ENCODE measurements at regions not wholly inside any gene's neighbourhood (a gene's known extent, or its start where the extent isn't known, plus 50 kb on each side); places are given as distances from the start of the nearest gene placed in this dataset.

DNA sequence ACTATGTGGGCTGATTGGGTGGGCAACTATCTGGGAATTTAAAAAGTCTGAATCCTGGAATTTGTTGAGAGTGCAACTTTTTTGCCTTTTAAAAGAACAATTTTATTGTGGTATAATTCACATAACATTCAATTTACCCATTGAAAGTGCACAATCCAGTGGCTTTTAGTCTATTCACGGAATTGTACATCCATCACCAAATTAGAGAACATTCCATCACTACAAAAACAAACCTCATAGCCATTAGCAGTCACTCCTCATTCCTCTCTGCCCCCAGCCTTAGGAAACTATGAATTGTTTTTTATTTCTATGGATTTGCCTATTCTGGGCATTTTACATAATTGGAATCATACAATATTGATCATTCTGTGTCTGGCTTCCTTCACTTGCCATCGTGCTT is 101.8 kb upstream of the ALDH1A3 start:
- TF ChIP-seq, protein P1, sequence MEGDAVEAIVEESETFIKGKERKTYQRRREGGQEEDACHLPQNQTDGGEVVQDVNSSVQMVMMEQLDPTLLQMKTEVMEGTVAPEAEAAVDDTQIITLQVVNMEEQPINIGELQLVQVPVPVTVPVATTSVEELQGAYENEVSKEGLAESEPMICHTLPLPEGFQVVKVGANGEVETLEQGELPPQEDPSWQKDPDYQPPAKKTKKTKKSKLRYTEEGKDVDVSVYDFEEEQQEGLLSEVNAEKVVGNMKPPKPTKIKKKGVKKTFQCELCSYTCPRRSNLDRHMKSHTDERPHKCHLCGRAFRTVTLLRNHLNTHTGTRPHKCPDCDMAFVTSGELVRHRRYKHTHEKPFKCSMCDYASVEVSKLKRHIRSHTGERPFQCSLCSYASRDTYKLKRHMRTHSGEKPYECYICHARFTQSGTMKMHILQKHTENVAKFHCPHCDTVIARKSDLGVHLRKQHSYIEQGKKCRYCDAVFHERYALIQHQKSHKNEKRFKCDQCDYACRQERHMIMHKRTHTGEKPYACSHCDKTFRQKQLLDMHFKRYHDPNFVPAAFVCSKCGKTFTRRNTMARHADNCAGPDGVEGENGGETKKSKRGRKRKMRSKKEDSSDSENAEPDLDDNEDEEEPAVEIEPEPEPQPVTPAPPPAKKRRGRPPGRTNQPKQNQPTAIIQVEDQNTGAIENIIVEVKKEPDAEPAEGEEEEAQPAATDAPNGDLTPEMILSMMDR (IDR thresholded peaks at IDR 0.05 in 2 of 3, conservative IDR thresholded peaks at IDR 0.05 in 1 of 3; ENCODE audit: control insufficient read depth in 2 of 3, extremely low read depth in 1 of 3, insufficient read depth in 1 of 3, low read depth in 3 of 3, low read length in 3 of 3): no peak
- TF ChIP-seq POLR2AphosphoS5 (IDR thresholded peaks at IDR 0.05; ENCODE audit: low read length) (no peak), CBX3 (IDR thresholded peaks at IDR 0.05; ENCODE audit: borderline replicate concordance, low read depth) (no peak), YY1 (IDR thresholded peaks at IDR 0.05; ENCODE audit: low read depth, low read length) (no peak), ZBED1 (IDR thresholded peaks at IDR 0.05; ENCODE audit: borderline replicate concordance) (no peak), EZH2 (IDR thresholded peaks at IDR 0.05; ENCODE audit: borderline replicate concordance, control insufficient read depth, low read depth, low read length) (no peak)
- TF ChIP-seq, protein P2, sequence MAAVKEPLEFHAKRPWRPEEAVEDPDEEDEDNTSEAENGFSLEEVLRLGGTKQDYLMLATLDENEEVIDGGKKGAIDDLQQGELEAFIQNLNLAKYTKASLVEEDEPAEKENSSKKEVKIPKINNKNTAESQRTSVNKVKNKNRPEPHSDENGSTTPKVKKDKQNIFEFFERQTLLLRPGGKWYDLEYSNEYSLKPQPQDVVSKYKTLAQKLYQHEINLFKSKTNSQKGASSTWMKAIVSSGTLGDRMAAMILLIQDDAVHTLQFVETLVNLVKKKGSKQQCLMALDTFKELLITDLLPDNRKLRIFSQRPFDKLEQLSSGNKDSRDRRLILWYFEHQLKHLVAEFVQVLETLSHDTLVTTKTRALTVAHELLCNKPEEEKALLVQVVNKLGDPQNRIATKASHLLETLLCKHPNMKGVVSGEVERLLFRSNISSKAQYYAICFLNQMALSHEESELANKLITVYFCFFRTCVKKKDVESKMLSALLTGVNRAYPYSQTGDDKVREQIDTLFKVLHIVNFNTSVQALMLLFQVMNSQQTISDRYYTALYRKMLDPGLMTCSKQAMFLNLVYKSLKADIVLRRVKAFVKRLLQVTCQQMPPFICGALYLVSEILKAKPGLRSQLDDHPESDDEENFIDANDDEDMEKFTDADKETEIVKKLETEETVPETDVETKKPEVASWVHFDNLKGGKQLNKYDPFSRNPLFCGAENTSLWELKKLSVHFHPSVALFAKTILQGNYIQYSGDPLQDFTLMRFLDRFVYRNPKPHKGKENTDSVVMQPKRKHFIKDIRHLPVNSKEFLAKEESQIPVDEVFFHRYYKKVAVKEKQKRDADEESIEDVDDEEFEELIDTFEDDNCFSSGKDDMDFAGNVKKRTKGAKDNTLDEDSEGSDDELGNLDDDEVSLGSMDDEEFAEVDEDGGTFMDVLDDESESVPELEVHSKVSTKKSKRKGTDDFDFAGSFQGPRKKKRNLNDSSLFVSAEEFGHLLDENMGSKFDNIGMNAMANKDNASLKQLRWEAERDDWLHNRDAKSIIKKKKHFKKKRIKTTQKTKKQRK (IDR thresholded peaks at IDR 0.05; ENCODE audit: low read depth, low read length): no peak
- TF ChIP-seq, protein P3, sequence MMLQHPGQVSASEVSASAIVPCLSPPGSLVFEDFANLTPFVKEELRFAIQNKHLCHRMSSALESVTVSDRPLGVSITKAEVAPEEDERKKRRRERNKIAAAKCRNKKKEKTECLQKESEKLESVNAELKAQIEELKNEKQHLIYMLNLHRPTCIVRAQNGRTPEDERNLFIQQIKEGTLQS (IDR thresholded peaks at IDR 0.05; ENCODE audit: borderline replicate concordance, extremely low read depth, low read depth, low read length): no peak
- TF ChIP-seq, protein P4, sequence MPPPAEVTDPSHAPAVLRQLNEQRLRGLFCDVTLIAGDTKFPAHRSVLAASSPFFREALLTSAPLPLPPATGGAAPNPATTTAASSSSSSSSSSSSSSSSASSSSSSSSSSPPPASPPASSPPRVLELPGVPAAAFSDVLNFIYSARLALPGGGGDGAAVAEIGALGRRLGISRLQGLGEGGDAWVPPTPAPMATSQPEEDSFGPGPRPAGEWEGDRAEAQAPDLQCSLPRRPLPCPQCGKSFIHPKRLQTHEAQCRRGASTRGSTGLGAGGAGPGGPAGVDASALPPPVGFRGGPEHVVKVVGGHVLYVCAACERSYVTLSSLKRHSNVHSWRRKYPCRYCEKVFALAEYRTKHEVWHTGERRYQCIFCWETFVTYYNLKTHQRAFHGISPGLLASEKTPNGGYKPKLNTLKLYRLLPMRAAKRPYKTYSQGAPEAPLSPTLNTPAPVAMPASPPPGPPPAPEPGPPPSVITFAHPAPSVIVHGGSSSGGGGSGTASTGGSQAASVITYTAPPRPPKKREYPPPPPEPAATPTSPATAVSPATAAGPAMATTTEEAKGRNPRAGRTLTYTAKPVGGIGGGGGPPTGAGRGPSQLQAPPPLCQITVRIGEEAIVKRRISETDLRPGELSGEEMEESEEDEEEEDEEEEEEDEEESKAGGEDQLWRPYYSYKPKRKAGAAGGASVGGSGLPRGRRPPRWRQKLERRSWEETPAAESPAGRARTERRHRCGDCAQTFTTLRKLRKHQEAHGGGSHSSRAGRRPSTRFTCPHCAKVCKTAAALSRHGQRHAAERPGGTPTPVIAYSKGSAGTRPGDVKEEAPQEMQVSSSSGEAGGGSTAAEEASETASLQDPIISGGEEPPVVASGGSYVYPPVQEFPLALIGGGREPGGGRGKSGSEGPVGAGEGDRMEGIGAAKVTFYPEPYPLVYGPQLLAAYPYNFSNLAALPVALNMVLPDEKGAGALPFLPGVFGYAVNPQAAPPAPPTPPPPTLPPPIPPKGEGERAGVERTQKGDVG (CRISPR knock-in tag; IDR thresholded peaks at IDR 0.05): no peak
- TF ChIP-seq, protein P5, sequence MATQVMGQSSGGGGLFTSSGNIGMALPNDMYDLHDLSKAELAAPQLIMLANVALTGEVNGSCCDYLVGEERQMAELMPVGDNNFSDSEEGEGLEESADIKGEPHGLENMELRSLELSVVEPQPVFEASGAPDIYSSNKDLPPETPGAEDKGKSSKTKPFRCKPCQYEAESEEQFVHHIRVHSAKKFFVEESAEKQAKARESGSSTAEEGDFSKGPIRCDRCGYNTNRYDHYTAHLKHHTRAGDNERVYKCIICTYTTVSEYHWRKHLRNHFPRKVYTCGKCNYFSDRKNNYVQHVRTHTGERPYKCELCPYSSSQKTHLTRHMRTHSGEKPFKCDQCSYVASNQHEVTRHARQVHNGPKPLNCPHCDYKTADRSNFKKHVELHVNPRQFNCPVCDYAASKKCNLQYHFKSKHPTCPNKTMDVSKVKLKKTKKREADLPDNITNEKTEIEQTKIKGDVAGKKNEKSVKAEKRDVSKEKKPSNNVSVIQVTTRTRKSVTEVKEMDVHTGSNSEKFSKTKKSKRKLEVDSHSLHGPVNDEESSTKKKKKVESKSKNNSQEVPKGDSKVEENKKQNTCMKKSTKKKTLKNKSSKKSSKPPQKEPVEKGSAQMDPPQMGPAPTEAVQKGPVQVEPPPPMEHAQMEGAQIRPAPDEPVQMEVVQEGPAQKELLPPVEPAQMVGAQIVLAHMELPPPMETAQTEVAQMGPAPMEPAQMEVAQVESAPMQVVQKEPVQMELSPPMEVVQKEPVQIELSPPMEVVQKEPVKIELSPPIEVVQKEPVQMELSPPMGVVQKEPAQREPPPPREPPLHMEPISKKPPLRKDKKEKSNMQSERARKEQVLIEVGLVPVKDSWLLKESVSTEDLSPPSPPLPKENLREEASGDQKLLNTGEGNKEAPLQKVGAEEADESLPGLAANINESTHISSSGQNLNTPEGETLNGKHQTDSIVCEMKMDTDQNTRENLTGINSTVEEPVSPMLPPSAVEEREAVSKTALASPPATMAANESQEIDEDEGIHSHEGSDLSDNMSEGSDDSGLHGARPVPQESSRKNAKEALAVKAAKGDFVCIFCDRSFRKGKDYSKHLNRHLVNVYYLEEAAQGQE (IDR thresholded peaks at IDR 0.05; ENCODE audit: low read depth, low read length): no peak
- TF ChIP-seq, protein P6, sequence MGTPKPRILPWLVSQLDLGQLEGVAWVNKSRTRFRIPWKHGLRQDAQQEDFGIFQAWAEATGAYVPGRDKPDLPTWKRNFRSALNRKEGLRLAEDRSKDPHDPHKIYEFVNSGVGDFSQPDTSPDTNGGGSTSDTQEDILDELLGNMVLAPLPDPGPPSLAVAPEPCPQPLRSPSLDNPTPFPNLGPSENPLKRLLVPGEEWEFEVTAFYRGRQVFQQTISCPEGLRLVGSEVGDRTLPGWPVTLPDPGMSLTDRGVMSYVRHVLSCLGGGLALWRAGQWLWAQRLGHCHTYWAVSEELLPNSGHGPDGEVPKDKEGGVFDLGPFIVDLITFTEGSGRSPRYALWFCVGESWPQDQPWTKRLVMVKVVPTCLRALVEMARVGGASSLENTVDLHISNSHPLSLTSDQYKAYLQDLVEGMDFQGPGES (IDR thresholded peaks at IDR 0.05): no peak

Measured in GM12878 (cell line).